Progenitor cell of endocrine pancreas (in vitro differentiated cells): ENCODE measurements at regions not wholly inside any gene's neighbourhood (a gene's known extent, or its start where the extent isn't known, plus 50 kb on each side); places are given as distances from the start of the nearest gene placed in this dataset.

Experiments
- DNase-seq: peaks from one replicate; pipeline ENCODE4 v3.0.0; 2021; ENCODE audit warnings: low spot score; ENCODE audit not compliant: unreplicated experiment
- H3K27ac Mint-ChIP-seq: 2 replicates; pipeline ENCODE4 v1.8.0; 2021; ENCODE audit warnings: mild to moderate bottlenecking, moderate library complexity, mixed read lengths
- H3K27me3 Mint-ChIP-seq: 2 replicates; pipeline ENCODE4 v1.8.0; 2021; ENCODE audit warnings: mixed read lengths
- H3K36me3 Mint-ChIP-seq: 2 replicates; pipeline ENCODE4 v1.8.0; 2022; ENCODE audit warnings: mixed read lengths; ENCODE audit not compliant: insufficient read depth
- H3K4me1 Mint-ChIP-seq: 2 replicates; pipeline ENCODE4 v1.8.0; 2021; ENCODE audit warnings: low read depth, mixed read lengths
- H3K4me3 Mint-ChIP-seq: 2 replicates; pipeline ENCODE4 v1.8.0; 2021; ENCODE audit warnings: low read depth, mild to moderate bottlenecking, moderate library complexity, mixed read lengths
- H3K9me3 Mint-ChIP-seq: 2 replicates; pipeline ENCODE4 v1.8.0; 2021; ENCODE audit warnings: low read depth, mixed read lengths
- CTCF ChIP-seq: fragments of 200-600 bp; sonication (generic); IDR thresholded peaks from one replicate; pipeline ENCODE4 v1.5.0; 2021; ENCODE audit warnings: antibody characterized with exemption, mild to moderate bottlenecking; ENCODE audit not compliant: unreplicated experiment

- TF ChIP-seq CTCF = no peak
- Mint-ChIP-seq H3K36me3 (no peaks in the 10 kb centered on the region), H3K27me3 (no peaks in the 10 kb centered on the region), H3K4me1 (peaks cover 2% of the 10 kb centered on the region), H3K9me3 (peaks cover 4% of the 10 kb centered on the region), H3K27ac (no peak overlapping the region), H3K4me3 (no peak overlapping the region)
- DNase-seq = no peak
Observed at GRCh38 chr14:50040895-50041465, 75.4 kb downstream of the VCPKMT start.

GRCh38 chr14:50041980-50042379 is 74.4 kb downstream of the VCPKMT start:
- Mint-ChIP-seq H3K27ac (no peak overlapping the region), H3K9me3 (peaks cover 4% of the 10 kb centered on the region), H3K27me3 (no peaks in the 10 kb centered on the region), H3K4me3 (no peak overlapping the region), H3K4me1 (peaks cover 6% of the 10 kb centered on the region), H3K36me3 (no peaks in the 10 kb centered on the region)
- DNase-seq = no peak
- TF ChIP-seq CTCF = no peak

GRCh38 chr14:50044042-50044651 is 72.2 kb downstream of the VCPKMT start:
- no peak for TF ChIP-seq CTCF
- Mint-ChIP-seq H3K27me3 (no peaks in the 10 kb centered on the region), H3K9me3 (peaks cover 4% of the 10 kb centered on the region), H3K36me3 (no peaks in the 10 kb centered on the region), H3K4me3 (no peak overlapping the region), H3K27ac (no peak overlapping the region), H3K4me1 (peaks cover 9% of the 10 kb centered on the region)
- DNase-seq = no peak

GRCh38 chr14:50045039-50045711 is 71.2 kb downstream of the VCPKMT start:
- no peak for DNase-seq
- Mint-ChIP-seq H3K9me3 (peaks cover 4% of the 10 kb centered on the region), H3K27ac (no peak overlapping the region), H3K4me3 (no peak overlapping the region), H3K4me1 (peaks cover 9% of the 10 kb centered on the region), H3K27me3 (no peaks in the 10 kb centered on the region), H3K36me3 (no peaks in the 10 kb centered on the region)
- no peak for TF ChIP-seq CTCF

GRCh38 chr14:50045837-50046236 is 70.5 kb downstream of the VCPKMT start:
- no peak overlapping the region for H3K4me3 Mint-ChIP-seq
- H3K27ac Mint-ChIP-seq = no peak overlapping the region
- peaks cover 9% of the 10 kb centered on the region for H3K4me1 Mint-ChIP-seq
- TF ChIP-seq CTCF = no peak
- no peaks in the 10 kb centered on the region for H3K36me3 Mint-ChIP-seq
- DNase-seq = no peak
- H3K9me3 Mint-ChIP-seq = peaks cover 4% of the 10 kb centered on the region
- H3K27me3 Mint-ChIP-seq = no peaks in the 10 kb centered on the region
